Embryonic facial prominence (tissue), 1 donor: ENCODE measurements at regions not wholly inside any gene's neighbourhood (a gene's known extent, or its start where the extent isn't known, plus 50 kb on each side); places are given as distances from the start of the nearest gene placed in this dataset.

Source experiments
- DNase-seq: peaks from one replicate; pipeline ENCODE4 v3.0.0-alpha.2; 2016; ENCODE audit errors: extremely low spot score

GRCh38 chr10:28060031-28060607 lies 61.2 kb upstream of the ODAD2 start:
- DNase-seq: no peak

DNA sequence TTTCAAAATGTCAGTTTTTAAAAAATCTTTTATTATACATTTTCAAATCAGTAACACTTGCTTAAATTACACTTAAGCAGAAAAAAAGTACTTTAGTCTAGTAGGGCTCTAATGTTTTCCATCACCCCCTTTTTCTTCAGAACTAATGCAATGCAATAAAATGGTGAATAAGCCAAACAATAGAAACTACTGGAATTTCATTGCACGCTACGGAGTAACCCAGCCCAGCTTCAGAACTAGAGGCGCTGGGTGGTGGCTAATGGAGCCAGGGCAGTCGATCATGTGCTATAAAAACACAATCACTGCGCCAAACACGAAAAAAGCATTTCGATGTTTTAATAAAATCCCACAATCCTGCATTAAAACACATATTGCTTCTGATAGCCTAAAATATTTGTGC lies 59.9 kb upstream of the ODAD2 start:
- no peak for DNase-seq

DNA sequence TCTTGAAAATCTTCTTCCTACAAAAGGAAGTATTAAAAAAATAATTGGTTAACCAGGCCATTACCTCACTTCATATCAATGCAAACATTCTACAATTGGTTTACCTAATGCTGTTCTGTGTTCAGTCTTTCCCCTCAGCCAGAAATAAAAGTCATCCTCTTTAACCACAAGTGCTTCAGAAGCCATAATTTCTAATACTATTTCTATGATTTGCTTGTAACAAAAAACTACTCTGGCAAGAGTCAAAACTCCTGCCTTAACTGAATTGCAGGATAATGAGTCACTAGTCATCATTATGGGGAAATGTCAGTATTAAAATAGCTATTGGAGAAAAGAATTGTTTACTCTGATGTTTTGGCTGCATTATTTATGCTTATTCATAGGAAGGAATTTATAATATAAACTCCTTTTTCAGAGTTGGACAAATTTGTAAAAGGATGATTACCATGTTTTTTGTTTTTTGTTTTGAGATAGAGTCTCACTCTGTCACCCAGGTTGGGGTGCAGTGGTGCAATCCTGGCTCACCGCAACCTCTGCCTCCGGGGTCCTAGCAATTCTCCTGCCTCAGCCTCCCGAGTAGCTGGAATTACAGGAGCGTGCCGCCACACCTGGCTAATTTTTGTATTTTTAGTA lies 55.5 kb upstream of the ODAD2 start:
- peak; percentile 27 for DNase-seq

DNA sequence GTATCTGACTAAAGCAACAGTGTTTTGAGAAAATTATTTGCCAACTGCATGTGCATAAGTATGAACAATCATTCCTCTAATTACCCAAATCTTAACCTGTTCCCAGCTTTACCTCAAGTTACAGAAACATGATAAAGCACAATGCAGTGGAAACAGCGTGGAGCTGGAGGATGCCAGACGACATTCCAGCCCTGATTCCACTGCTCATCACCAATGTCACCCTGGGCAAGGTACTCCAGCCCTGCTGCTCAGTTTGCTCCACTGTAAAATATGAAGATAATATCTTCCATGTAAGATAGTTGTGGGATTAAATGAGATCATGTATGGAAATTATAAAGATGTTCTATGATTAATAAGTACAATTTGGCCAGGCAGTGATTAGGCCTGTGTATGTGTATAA lies 50.4 kb upstream of the ODAD2 start:
- DNase-seq: no peak
